ENCODE measurements at regions not wholly inside any gene's neighbourhood (a gene's known extent, or its start where the extent isn't known, plus 50 kb on each side); places are given as distances from the start of the nearest gene placed in this dataset.

DNA sequence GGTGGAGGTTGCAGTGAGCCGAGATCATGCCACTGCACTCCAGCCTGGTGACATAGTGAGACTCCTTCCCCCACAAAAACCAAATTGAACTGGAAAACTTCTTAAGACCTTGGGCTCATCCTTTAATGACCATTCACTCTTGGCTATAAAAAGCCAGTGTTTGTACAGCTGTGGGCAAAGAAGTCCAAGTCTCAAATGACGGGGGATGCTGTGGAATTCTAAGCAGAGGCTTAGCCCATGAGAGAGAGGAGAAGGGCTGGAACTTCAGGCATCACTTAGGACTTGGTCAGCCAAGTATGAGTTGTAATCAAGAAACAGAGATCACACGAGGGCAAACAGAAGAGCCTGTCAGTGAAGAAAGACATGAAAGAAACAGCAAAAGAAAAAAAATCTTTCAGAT, 79.3 kb upstream of the POU3F3 start:
- H3K36me3 ChIP-seq (ENCODE audit: control insufficient read depth in 1 of 2, insufficient read depth in 2 of 2, low read length in 2 of 2) = no peaks in the 10 kb centered on the region
- no TSS peak for BruUV-seq (replicated peaks)
- H4K20me1 ChIP-seq (ENCODE audit: insufficient read depth) = no peaks in the 10 kb centered on the region
- intact Hi-C loops (cut with micrococcal nuclease) = no loop called here
- no peaks in the 10 kb centered on the region for H3K79me2 ChIP-seq (ENCODE audit: insufficient read depth, low read length)
- H3K4me1 ChIP-seq (ENCODE audit: control insufficient read depth in 1 of 2, insufficient read depth in 2 of 2, low read length in 2 of 2) = no peaks in the 10 kb centered on the region
- H3K27ac ChIP-seq (ENCODE audit: low read depth, low read length) = no peak overlapping the region
- TF ChIP-seq YY1 (IDR thresholded peaks at IDR 0.05; ENCODE audit: extremely low read depth, insufficient replicate concordance, low read depth, low read length) (no peak), SP1 (IDR thresholded peaks at IDR 0.05; ENCODE audit: low read depth) (no peak), FOSL1 (IDR thresholded peaks at IDR 0.05; ENCODE audit: low read depth) (no peak), EGR1 (IDR thresholded peaks at IDR 0.05; ENCODE audit: low read depth) (no peak), ZNF274 (IDR thresholded peaks at IDR 0.05; ENCODE audit: low read depth, low read length) (no peak), ZFX (IDR thresholded peaks at IDR 0.05) (no peak), SIN3A (IDR thresholded peaks at IDR 0.05; ENCODE audit: low read depth) (no peak), POLR2A (IDR thresholded peaks at IDR 0.05; ENCODE audit: borderline replicate concordance, extremely low read depth, insufficient read depth, insufficient read length) (no peak), SRF (IDR thresholded peaks at IDR 0.05; ENCODE audit: low read depth) (no peak), EZH2phosphoT487 (IDR thresholded peaks at IDR 0.05; ENCODE audit: borderline replicate concordance) (no peak)
- TF ChIP-seq, protein P1, sequence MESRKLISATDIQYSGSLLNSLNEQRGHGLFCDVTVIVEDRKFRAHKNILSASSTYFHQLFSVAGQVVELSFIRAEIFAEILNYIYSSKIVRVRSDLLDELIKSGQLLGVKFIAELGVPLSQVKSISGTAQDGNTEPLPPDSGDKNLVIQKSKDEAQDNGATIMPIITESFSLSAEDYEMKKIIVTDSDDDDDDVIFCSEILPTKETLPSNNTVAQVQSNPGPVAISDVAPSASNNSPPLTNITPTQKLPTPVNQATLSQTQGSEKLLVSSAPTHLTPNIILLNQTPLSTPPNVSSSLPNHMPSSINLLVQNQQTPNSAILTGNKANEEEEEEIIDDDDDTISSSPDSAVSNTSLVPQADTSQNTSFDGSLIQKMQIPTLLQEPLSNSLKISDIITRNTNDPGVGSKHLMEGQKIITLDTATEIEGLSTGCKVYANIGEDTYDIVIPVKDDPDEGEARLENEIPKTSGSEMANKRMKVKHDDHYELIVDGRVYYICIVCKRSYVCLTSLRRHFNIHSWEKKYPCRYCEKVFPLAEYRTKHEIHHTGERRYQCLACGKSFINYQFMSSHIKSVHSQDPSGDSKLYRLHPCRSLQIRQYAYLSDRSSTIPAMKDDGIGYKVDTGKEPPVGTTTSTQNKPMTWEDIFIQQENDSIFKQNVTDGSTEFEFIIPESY (IDR thresholded peaks at IDR 0.05; ENCODE audit: extremely low read depth, insufficient replicate concordance, low read length) = no peak
- TF ChIP-seq, protein P2, sequence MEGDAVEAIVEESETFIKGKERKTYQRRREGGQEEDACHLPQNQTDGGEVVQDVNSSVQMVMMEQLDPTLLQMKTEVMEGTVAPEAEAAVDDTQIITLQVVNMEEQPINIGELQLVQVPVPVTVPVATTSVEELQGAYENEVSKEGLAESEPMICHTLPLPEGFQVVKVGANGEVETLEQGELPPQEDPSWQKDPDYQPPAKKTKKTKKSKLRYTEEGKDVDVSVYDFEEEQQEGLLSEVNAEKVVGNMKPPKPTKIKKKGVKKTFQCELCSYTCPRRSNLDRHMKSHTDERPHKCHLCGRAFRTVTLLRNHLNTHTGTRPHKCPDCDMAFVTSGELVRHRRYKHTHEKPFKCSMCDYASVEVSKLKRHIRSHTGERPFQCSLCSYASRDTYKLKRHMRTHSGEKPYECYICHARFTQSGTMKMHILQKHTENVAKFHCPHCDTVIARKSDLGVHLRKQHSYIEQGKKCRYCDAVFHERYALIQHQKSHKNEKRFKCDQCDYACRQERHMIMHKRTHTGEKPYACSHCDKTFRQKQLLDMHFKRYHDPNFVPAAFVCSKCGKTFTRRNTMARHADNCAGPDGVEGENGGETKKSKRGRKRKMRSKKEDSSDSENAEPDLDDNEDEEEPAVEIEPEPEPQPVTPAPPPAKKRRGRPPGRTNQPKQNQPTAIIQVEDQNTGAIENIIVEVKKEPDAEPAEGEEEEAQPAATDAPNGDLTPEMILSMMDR (IDR thresholded peaks at IDR 0.05 in 2 of 3, conservative IDR thresholded peaks at IDR 0.05 in 1 of 3; ENCODE audit: borderline replicate concordance in 1 of 3, insufficient read depth in 1 of 3, low read depth in 2 of 3, low read length in 2 of 3) = no peak
- ChIA-PET POLR2A (no interaction called here), RAD21 (ENCODE audit: low non-redundant PET in 1 of 2, low total read pairs in 2 of 2, uncharacterized antibody in 2 of 2, unreplicated experiment in 2 of 2) (no interaction called here), CTCF (no interaction called here)
- H3K9me2 ChIP-seq (ENCODE audit: insufficient read depth) = no peaks in the 10 kb centered on the region
- no peaks in the 10 kb centered on the region for H3K27me3 ChIP-seq (ENCODE audit: insufficient read depth, low read length)
- H3K4me2 ChIP-seq (ENCODE audit: low read length) = no peak overlapping the region
- ATAC-seq (no peak), DNase-seq (ENCODE audit: low read depth, low spot score) (no peak)
- H3K9ac ChIP-seq (ENCODE audit: low read length) = no peak overlapping the region
- no peak overlapping the region for H2AFZ ChIP-seq (ENCODE audit: low read depth, low read length, poor library complexity, severe bottlenecking)
- no peaks in the 10 kb centered on the region for H3K9me3 ChIP-seq (ENCODE audit: control insufficient read depth in 1 of 2, insufficient read depth in 1 of 2, low read depth in 1 of 2, low read length in 2 of 2)
- no peak overlapping the region for H3K4me3 ChIP-seq (replicated peaks in 1 of 2; ENCODE audit: low read depth in 1 of 2, low read length in 2 of 2)
